IMR-90 (cell line): ENCODE measurements at regions not wholly inside any gene's neighbourhood (a gene's known extent, or its start where the extent isn't known, plus 50 kb on each side); places are given as distances from the start of the nearest gene placed in this dataset.

ENCODE experiments used
- ATAC-seq: fragments of 200-7000 bp; cut with Tn5 transposase; 2 replicates; pipeline ENCODE4 v1.9.1; 2020; ENCODE audit warnings: low read depth, mild to moderate bottlenecking, moderate library complexity
- BruUV-seq: library from RNA; stranded (reverse); fragments of 400-500 nt; replicated peaks from 2 replicates; lab custom pipeline; 2021; lab: Mats Ljungman, UMichigan
- CTCF ChIA-PET: fragments of 300-600 bp; formaldehyde crosslinking; extraction: SDS; loops from one replicate; lab custom pipeline; 2021; ENCODE audit warnings: antibody characterized with exemption; lab: Yijun Ruan, JAX
- POLR2A ChIA-PET: fragments of 300-600 bp; sonication (Branson Sonifier 250); formaldehyde crosslinking; loops from one replicate; lab custom pipeline; 2022; ENCODE audit warnings: antibody characterized with exemption; ENCODE audit not compliant: unreplicated experiment; lab: Charles Lee
- DNase-seq: peaks from one replicate; pipeline ENCODE4 v3.0.0; 2013
- H2AFZ ChIP-seq: replicated peaks from 2 replicates; pipeline ENCODE3; 2013; ENCODE audit warnings: low read length, mild to moderate bottlenecking; ENCODE audit not compliant: poor library complexity
- H2AK5ac ChIP-seq: 2 replicates; pipeline ENCODE4 v1.6.1; 2013; ENCODE audit warnings: low read depth, low read length, inconsistent platforms
- H2AK9ac ChIP-seq: replicated peaks from 2 replicates; pipeline ENCODE3; 2013; ENCODE audit warnings: mild to moderate bottlenecking, low read depth, low read length, moderate library complexity; ENCODE audit not compliant: poor library complexity
- H2BK120ac ChIP-seq: 2 replicates; pipeline ENCODE4 v1.6.1; 2013; ENCODE audit warnings: low read depth, low read length, inconsistent platforms
- H2BK15ac ChIP-seq: 3 replicates; pipeline ENCODE4 v1.6.1; 2013; ENCODE audit warnings: low read depth, low read length, inconsistent platforms
- H2BK20ac ChIP-seq: 2 replicates; pipeline ENCODE4 v1.6.1; 2013; ENCODE audit warnings: low read depth, mild to moderate bottlenecking, inconsistent platforms, low read length, moderate library complexity
- H2BK5ac ChIP-seq: 2 replicates; pipeline ENCODE4 v1.6.1; 2013; ENCODE audit warnings: mild to moderate bottlenecking, low read depth, low read length, inconsistent platforms; ENCODE audit not compliant: poor library complexity, severe bottlenecking
- H3K14ac ChIP-seq: replicated peaks from 2 replicates; pipeline ENCODE4 v1.6.1; 2013; ENCODE audit warnings: low read depth, low read length, inconsistent platforms
- H3K18ac ChIP-seq: 2 replicates; pipeline ENCODE4 v1.6.1; 2013; ENCODE audit warnings: low read depth, low read length, control low read depth
- H3K23ac ChIP-seq: 2 replicates; pipeline ENCODE4 v1.6.1; 2013; ENCODE audit warnings: low read depth, low read length, inconsistent platforms
- H3K27ac ChIP-seq: 2 replicates; pipeline ENCODE4 v1.5.1; 2013; ENCODE audit warnings: mild to moderate bottlenecking, control low read depth, low read length; ENCODE audit not compliant: insufficient read depth
- H3K27me3 ChIP-seq: 2 replicates; pipeline ENCODE4 v1.6.1; 2013; ENCODE audit warnings: low read length; ENCODE audit not compliant: control insufficient read depth, insufficient read depth
- H3K36me3 ChIP-seq: 2 replicates; pipeline ENCODE4 v1.6.1; 2013; ENCODE audit warnings: low read length, mixed read lengths; ENCODE audit not compliant: control insufficient read depth, insufficient read depth
- H3K4ac ChIP-seq: 2 replicates; pipeline ENCODE4 v1.6.1; 2013; ENCODE audit warnings: low read depth, low read length, inconsistent platforms
- H3K4me1 ChIP-seq: 2 replicates; pipeline ENCODE4 v1.6.1; 2013; ENCODE audit warnings: low read length, mixed read lengths; ENCODE audit not compliant: control insufficient read depth, insufficient read depth
- H3K4me2 ChIP-seq: 2 replicates; pipeline ENCODE4 v1.6.1; 2013; ENCODE audit warnings: low read depth, mild to moderate bottlenecking, control low read depth, low read length, moderate library complexity
- H3K4me3 ChIP-seq: 2 replicates; pipeline ENCODE4 v1.5.1; 2013; ENCODE audit warnings: low read depth, mild to moderate bottlenecking, control low read depth, low read length, moderate library complexity; ENCODE audit not compliant: insufficient read depth
- H3K56ac ChIP-seq: 2 replicates; pipeline ENCODE4 v1.6.1; 2013; ENCODE audit warnings: low read length, inconsistent platforms; ENCODE audit not compliant: insufficient read depth; ENCODE audit errors: extremely low read depth
- H3K79me1 ChIP-seq, 2 experiments: 2 replicates each; pipeline ENCODE4 v1.6.1; 2013; ENCODE audit warnings: low read length in 2 of 2, inconsistent platforms in 1 of 2, low read depth in 1 of 2
- H3K9ac ChIP-seq: 2 replicates; pipeline ENCODE4 v1.6.1; 2013; ENCODE audit warnings: low read depth, low read length, control low read depth
- H3K9me1 ChIP-seq: 2 replicates; pipeline ENCODE4 v1.6.1; 2013; ENCODE audit warnings: low read length, inconsistent platforms; ENCODE audit not compliant: insufficient read depth
- H3K9me3 ChIP-seq: 2 replicates; pipeline ENCODE4 v1.6.1; 2013; ENCODE audit warnings: low read length; ENCODE audit not compliant: control insufficient read depth, insufficient read depth
- H4K20me1 ChIP-seq: 2 replicates; pipeline ENCODE4 v1.6.1; 2013; ENCODE audit warnings: low read length, inconsistent platforms; ENCODE audit not compliant: insufficient read depth
- H4K5ac ChIP-seq: 2 replicates; pipeline ENCODE4 v1.6.1; 2013; ENCODE audit warnings: mild to moderate bottlenecking, low read depth, low read length, control low read depth
- H4K8ac ChIP-seq, 2 experiments: 2 replicates each; pipeline ENCODE4 v1.6.1; 2013; ENCODE audit warnings: low read depth in 2 of 2, low read length in 2 of 2, control low read depth in 1 of 2, inconsistent platforms in 1 of 2
- H4K91ac ChIP-seq: 2 replicates; pipeline ENCODE4 v1.6.1; 2013; ENCODE audit warnings: low read depth, low read length, inconsistent platforms; ENCODE audit not compliant: insufficient read depth
- FOS ChIP-seq: fragments of 150-350 bp; IDR thresholded peaks from 2 replicates; pipeline ENCODE4 v1.6.1; 2016; ENCODE audit warnings: low read depth, low read length
- MXI1 ChIP-seq: IDR thresholded peaks from 2 replicates; pipeline ENCODE4 v1.6.1; 2012; ENCODE audit warnings: low read depth, mild to moderate bottlenecking, low read length, moderate library complexity, borderline replicate concordance
- RAD21 ChIP-seq: IDR thresholded peaks from 2 replicates; pipeline ENCODE4 v1.6.1; 2012; ENCODE audit warnings: low read length, improper control_type of control experiment
- RFX5 ChIP-seq: IDR thresholded peaks from 2 replicates; pipeline ENCODE4 v1.8.0; 2012; ENCODE audit warnings: low read depth, mild to moderate bottlenecking, low read length, moderate library complexity
- WGBS, 2 experiments: methylation state at CpG; one replicate each; pipeline versions ENCODE4 v1.1.5 to v1.1.7; 2013; ENCODE audit warnings: missing lambda C conversion rate in 2 of 2; ENCODE audit not compliant: insufficient read length in 1 of 2; ENCODE audit errors: extremely low coverage in 2 of 2; 5-methylcytosine and 5-hydroxymethylcytosine counted together
- dilution Hi-C: fragments of 300-500 bp; cut with HindIII; formaldehyde crosslinking; loops from one replicate; pipeline ENCODE4 v1.14.3; 2018; ENCODE audit warnings: low sequenced_read_pairs; ENCODE audit not compliant: unreplicated experiment
- in situ Hi-C: fragments of 300-500 bp; cut with MboI; formaldehyde crosslinking; loops from 3 replicates; pipeline ENCODE4 v1.14.3; 2019; ENCODE audit warnings: low sequenced_read_pairs, inconsistent platforms, mixed read lengths
- intact Hi-C: fragments of 100-400 bp; cut with micrococcal nuclease; formaldehyde crosslinking; loops from 2 replicates; pipeline ENCODE4 v1.10.0; 2022

GRCh38 chr11:57083641-57084385, 95.1 kb downstream of the OR5AK2 start:
- TF ChIP-seq RAD21 = no peak
- TF ChIP-seq MXI1 = no peak
- no peak for TF ChIP-seq FOS
- TF ChIP-seq RFX5 = no peak
- no peak overlapping the region for H3K18ac ChIP-seq
- H3K4me3 ChIP-seq = no peak overlapping the region
- no peaks in the 10 kb centered on the region for H3K9me1 ChIP-seq
- H3K27me3 ChIP-seq = peaks cover 5% of the 10 kb centered on the region
- H2BK5ac ChIP-seq = no peak overlapping the region
- H3K23ac ChIP-seq = no peak overlapping the region
- no peak overlapping the region for H3K56ac ChIP-seq
- BruUV-seq = no TSS peak
- H3K27ac ChIP-seq = no peak overlapping the region
- no peaks in the 10 kb centered on the region for H3K4me1 ChIP-seq
- no peaks in the 10 kb centered on the region for H3K79me1 ChIP-seq
- no peak overlapping the region for H3K14ac ChIP-seq
- H3K9ac ChIP-seq = no peak overlapping the region
- no peak overlapping the region for H2AFZ ChIP-seq
- no peak overlapping the region for H2BK120ac ChIP-seq
- H4K8ac ChIP-seq = no peak overlapping the region
- no peak overlapping the region for H4K91ac ChIP-seq
- WGBS, 2 experiments = 15% methylated on average over 2 of the region's 2 CpGs; no CpG with 5 or more reads in 1 of the 2 experiments
- H3K4ac ChIP-seq = no peak overlapping the region
- H4K20me1 ChIP-seq = no peaks in the 10 kb centered on the region
- no peak overlapping the region for H2BK15ac ChIP-seq
- dilution Hi-C loops (no loop called here), intact Hi-C loops (no loop called here), in situ Hi-C loops (no loop called here)
- H3K36me3 ChIP-seq = no peaks in the 10 kb centered on the region
- H4K5ac ChIP-seq = no peak overlapping the region
- no peaks in the 10 kb centered on the region for H3K9me3 ChIP-seq
- POLR2A ChIA-PET = no interaction called here
- H2AK5ac ChIP-seq = no peak overlapping the region
- H2AK9ac ChIP-seq = no peak overlapping the region
- DNase-seq = no peak
- CTCF ChIA-PET = no interaction called here
- H2BK20ac ChIP-seq = no peak overlapping the region
- no peak overlapping the region for H3K4me2 ChIP-seq
- no peak for ATAC-seq
